GM20000 (cell line): ENCODE measurements at regions not wholly inside any gene's neighbourhood (a gene's known extent, or its start where the extent isn't known, plus 50 kb on each side); places are given as distances from the start of the nearest gene placed in this dataset.

Experiments
- DNase-seq: peaks from one replicate; pipeline ENCODE4 v3.0.0; 2012; ENCODE audit warnings: low spot score
- TF ChIP-seq, protein P1 (sequence below): IDR thresholded peaks from 2 replicates; pipeline ENCODE4 v1.5.1; 2012; ENCODE audit warnings: mild to moderate bottlenecking, control low read depth; ENCODE audit errors: extremely low read depth, missing control alignments

DNA sequence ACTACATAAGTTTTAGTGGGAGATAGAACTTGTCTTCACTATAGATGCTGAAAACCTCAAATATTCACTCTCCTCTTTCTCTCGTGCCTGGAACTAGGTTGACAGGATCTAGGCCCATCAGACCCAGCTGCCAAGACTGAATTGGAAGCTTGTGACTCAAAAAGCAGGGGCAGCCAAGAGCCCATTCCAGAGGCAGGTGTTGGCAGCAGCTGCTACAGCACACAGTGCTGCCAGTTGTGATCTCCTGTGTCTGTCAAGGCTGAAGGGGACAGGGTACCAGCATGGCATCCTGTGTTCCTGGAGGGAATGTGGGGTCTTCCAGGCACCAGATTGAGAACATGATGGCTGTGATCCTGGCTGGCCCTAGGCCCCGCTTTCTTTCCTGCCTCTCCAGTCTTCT, 92.5 kb upstream of the MB21D2 start:
- TF ChIP-seq, protein P1, sequence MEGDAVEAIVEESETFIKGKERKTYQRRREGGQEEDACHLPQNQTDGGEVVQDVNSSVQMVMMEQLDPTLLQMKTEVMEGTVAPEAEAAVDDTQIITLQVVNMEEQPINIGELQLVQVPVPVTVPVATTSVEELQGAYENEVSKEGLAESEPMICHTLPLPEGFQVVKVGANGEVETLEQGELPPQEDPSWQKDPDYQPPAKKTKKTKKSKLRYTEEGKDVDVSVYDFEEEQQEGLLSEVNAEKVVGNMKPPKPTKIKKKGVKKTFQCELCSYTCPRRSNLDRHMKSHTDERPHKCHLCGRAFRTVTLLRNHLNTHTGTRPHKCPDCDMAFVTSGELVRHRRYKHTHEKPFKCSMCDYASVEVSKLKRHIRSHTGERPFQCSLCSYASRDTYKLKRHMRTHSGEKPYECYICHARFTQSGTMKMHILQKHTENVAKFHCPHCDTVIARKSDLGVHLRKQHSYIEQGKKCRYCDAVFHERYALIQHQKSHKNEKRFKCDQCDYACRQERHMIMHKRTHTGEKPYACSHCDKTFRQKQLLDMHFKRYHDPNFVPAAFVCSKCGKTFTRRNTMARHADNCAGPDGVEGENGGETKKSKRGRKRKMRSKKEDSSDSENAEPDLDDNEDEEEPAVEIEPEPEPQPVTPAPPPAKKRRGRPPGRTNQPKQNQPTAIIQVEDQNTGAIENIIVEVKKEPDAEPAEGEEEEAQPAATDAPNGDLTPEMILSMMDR, result no peak
- DNase-seq, result no peak

DNA sequence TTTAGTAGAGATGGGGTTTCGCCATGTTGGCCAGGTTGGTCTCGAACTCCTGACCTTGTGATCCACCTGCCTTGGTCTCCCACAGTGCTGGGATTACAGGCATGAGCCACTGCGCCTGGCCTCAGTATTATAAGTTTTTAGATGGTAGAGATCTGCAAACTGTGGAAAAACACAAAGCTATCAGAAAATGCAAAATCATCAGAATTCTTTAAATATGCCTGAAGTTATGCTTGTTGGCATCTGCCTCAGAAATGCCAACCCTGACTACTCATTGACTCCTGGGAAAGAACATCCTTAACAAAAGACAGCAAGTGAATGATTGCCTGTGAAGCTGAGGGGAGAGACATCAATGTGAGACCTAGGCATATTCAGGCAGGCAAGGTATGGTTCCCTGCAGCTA, 94.3 kb upstream of the MB21D2 start:
- no peak for DNase-seq
- TF ChIP-seq, protein P1, result no peak

DNA sequence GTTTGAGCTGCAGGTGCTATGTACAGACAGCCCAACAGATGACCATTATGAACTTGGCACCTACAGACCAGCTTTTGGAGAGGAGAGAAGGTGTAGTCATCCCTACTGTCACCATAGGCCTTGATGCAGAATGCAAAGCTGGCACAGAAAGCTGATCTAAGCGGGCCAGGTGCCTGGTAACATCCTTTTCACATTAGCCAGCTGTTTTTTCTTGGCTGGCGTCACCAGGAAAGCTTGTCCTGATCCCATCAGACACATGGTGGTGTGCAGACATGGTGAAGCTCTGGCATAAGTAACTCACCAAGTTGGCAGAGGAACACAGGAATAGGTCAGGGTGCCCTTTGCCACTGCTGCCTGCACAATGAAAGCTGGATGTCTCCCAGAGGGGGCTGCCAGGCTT, 97.2 kb upstream of the MB21D2 start:
- DNase-seq, result no peak
- TF ChIP-seq, protein P1, result no peak

DNA sequence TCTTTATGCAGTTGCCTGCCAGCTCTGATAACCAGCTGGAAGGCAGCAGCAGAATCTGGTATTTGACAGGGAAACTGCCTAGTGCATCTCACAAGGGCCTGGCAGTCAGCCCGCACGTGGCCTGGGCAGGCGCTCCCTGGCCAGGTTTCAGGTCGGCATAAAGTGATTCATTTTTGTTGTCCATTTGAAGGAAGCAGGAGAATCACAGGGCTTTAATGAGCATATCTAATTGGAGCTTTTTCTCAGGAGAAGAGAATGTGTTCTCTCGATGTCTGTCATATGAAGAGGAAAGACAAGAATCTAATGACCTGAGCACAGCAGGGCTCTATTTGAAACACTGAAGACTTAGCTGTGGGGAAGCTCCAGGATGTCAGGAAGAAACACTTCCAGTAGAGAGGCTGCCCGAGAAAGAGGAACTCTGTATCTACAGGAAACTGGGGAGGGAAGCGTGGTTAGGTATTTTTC, 98.8 kb upstream of the MB21D2 start:
- DNase-seq, result no peak
- TF ChIP-seq, protein P1, result no peak

DNA sequence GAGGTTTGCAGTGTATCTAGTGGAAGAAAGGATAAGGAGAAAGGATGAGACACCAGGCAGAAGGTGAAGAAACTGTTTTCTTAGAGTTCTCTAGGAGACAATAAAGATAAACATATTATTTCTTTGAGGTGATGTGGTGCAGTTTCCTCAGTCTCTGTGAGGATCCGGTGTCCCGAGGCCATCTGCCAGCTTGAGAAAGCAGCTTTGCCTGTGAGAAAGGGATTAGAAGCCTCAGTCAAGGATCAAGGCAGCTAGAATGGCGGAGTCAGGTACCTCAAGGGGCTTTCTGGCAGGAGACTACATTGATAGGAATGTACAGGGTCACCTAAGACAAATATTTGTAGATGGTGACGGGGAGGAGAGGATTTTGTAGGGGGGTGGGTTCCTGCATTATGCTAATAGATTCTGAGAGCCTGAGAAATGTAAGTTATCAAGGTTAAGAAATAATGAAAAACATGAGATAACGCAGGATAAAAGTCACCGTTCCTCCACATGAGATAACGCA, 103.9 kb upstream of the MB21D2 start:
- TF ChIP-seq, protein P1, result no peak

DNA sequence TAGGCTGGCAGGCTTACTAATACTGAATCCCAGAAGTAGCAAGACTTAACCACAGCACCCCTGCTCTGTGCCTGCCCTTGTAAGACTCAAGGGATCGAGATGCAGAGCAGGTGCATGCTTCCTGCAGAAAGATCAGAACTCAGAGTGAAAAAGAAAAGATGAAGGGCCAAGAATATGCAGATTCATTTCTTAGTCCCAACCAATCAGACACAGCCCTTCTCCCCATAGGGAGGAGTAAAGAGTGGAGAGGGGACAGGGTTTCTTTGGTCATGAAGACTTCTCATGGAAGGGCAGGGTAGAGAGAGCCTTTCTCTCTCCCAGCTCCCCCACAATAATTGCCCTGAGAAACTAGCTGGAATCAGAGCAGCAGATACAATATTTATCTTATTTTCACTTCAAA, 105.6 kb upstream of the MB21D2 start:
- DNase-seq, result no peak
- TF ChIP-seq, protein P1, result no peak

More for the DNA sequence above, 103.9 kb upstream of the MB21D2 start:
- DNase-seq, result no peak

DNA sequence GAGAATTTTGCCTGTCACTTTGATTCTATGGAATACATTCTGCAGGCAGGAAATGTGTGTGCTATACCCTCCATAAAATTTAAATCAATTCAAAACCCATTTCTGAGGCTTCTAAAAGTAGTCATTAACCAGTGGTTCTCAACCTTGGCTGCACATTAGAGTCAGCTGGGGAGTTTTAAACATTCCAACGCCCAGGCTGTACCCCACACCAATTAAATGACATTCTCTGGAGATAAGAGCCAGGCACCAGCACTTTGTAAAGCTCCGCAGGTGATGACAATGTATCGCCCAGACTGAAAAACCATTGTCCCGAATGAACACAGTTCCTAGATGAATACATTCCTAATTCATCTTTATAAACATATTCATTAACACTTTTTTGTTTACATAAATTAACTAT, 110.6 kb upstream of the MB21D2 start:
- TF ChIP-seq, protein P1, result no peak
- DNase-seq, result no peak
